C1 segment of cervical spinal cord (tissue), 14 donors: ENCODE measurements at regions not wholly inside any gene's neighbourhood (a gene's known extent, or its start where the extent isn't known, plus 50 kb on each side); places are given as distances from the start of the nearest gene placed in this dataset.
"Not testable (repeated sequence)": the region's sequence is repeated elsewhere in the genome, so short reads cannot be mapped to it uniquely, and the experiment has no call there.

ENCODE experiments used
- DNase-seq, 14 donors: peaks; one replicate each; lab custom pipeline; 2025; lab: John Stamatoyannopoulos, UW

DNA sequence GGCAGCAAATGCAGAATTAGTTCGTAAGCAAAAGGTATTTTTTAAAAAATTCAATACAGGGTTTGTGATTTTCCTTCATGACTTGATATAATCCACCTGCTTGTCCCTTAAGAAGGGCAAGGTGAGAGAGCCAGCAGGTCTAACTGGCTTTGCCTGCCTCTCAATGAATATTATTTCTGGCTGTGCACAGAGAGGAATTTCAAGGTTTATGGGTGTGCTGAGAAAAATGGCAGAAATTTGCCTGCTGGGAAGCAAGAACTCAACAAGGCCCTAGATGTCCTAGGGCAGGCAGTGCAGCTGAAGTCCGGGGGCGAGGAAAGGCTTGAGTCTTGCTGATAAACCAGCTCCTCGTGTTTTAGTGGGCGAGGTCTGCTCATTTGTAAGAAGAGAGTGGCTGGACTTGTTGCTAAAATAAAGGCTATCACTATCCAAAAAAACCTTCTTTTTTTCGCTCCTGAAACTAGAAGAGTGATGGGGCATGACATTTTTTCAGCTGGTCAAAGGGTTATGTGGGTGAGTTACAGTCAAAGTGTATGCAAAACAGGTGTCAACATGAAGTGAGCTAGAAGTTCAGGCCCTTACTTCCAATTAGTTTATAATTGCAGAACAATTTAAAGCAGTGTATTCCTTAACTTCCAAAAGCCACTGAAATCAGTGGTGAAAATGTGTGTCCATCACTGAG lies 385.8 kb upstream of the KLF6 start:
- no peak for DNase-seq

DNA sequence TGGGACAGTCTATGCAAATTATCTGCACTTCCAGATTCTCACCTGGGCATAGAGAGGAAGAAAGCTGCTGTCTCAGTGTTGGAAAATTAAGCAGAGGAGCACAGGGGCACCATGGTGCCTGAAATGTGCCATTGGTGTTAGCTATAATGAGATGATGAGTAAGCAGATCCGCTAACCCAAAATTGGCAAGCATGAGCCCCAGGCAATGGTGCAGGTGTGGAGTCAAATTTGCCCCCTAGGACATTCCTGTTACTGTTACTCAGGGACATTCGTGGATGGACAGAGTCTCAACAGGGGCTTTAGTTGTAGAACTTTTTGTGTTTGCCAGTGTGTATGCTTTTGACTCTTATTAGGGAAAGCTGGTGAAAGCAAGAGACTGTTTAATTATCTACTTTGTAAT lies 385.2 kb upstream of the KLF6 start:
- DNase-seq, result no peak

DNA sequence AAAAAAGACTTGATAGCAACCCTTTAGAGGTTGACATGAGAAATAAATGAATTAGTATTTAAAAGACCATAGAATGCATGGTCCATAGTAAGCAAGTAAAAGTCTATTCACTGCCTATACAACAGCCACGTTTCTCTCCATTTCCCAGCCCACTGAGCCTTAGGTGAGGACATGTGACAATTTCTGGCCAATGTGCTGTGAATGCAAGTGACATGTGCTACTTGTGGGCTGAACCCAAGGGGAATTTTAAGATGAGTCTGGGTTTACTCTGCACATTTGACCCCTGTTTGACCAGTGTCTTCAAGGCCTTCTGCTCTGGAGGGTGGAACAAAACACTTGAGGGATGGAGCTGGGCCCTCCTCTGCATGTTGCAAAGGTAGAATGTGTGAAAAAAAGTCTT lies 384.4 kb upstream of the KLF6 start:
- no peak for DNase-seq

DNA sequence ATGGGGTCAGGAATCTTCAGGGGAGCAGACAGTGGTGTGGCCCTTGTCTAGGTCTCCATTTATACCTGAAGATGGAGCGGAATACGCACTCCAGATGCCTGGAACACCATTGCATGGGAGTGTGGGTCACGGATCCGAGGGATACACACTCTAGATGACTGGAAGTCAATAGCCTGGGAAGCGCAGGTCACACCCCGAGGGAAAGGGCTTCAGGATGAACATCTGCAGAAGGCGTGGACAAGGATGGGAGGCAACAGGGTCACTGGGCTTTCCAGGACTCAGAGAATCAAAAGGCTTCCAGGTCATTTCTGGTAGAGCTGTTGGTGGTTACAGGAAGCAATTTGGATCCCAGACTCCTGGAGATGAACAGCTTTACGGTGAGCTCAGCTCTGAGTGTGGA lies 382.2 kb upstream of the KLF6 start:
- DNase-seq, result no peak

DNA sequence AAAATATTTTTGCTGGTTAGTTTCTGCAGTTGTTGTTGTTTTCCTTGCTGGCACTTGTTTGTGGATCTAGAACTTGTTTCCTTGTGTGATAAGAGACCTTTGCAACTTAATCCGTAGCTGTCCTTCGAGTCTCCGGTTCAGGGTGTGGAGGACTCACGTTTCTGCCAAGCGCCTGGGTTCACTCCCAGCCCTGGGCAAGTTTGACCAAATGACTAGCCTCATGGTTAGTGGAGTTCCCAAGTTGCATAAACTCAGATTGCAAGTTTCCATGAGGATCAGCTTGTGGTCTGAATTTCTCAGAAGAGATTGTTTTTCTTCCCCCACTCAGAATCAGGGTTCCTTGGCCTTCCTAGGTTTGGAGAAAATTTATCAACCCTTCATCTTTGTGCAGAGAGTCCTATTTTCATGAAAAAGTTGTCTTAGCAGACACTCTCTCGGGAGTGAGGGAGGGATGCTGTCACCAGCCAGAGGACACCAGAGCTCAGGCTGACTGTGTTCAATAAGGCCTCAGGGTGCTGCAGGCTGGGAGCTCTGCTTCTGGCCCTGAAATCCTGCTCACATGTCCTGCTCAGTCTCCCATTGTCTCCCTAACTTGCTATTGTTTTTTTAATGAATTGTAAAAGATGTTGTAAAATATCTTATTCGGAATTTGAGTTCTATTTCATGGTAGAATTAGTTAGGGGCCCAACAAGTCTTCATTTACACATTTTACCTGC lies 377.7 kb upstream of the KLF6 start:
- DNase-seq, result no peak

DNA sequence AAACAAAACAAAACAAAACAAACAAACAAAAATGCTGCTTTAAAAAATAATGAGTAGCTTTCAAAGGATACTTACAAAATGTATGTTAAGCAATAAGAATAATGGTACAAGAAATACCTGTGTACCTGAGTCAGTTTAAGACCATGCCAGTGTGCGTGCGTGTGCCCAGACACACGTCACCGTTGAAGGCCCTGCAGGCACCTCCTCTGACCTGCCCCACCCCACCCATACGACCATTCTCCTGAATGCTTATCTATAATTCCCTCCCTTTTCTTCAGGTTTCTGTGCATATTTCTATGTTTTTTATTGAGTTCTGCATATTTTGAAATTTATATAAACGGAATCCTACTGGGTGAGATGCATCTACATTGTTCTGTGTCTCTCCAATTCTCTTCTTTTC lies 374.2 kb upstream of the KLF6 start:
- no peak for DNase-seq

DNA sequence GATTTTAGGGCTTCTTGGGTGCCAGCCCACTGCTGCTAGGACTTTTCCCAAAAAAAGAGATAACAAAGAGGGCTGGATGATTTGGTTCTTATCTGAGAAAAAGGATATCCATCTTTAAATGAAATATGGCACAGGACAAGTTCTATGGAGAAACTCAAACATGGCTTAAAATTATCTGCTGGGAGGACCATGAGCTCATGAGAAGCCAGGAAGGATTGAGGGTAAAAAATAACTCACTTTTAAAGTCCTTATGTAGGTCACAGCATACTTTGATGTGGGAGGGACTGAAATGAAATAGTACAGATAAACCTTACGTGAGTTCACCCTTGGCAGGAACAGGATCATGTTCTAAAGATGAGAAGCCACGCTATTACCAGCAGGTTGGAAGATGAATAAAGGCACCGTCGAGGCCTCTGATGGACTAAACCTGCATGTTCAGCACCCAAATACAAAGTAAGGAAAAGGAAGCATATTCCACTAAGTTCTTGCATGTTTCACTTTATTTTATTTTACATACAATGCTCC lies 369.2 kb upstream of the KLF6 start:
- no peak for DNase-seq

DNA sequence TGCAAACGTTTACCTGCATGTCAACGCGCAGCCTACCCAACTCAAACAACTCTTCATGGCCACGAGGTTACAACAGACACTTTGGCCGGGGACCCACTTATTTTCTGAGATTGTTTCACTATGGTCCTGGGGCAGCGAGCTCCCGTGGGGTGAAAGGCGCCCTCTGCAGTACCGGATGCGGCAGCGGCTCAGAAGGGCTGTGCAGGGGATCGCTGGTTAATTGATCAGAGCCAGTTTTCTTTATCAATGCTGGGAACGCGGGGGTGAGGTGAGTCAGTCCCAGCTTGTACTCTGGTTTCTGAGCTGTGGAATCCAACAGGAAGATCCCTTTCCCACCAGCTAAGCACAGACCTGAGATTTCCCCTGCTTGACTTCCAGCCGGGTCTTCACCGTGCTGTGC lies 366.5 kb upstream of the KLF6 start:
- DNase-seq, result no peak

DNA sequence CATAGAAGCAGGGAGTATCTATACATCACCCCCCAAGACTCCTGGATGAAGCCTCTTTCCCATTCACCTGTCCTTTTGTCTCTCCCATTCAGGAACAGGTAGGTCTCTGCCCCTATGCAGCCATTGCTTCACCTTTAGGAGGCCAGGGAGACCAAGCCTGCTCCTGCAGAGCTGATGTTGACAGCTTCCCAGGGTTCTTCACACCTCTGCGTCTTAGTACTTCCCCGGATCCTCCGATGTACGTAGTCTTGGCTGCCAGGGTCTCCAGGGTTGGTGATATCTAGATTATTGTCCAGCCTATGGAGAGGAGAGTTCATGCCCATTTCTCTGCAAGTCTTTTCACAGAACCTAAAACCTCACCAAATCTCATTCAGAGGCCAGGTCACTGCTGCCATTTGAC lies 365.7 kb upstream of the KLF6 start:
- DNase-seq, result no peak

DNA sequence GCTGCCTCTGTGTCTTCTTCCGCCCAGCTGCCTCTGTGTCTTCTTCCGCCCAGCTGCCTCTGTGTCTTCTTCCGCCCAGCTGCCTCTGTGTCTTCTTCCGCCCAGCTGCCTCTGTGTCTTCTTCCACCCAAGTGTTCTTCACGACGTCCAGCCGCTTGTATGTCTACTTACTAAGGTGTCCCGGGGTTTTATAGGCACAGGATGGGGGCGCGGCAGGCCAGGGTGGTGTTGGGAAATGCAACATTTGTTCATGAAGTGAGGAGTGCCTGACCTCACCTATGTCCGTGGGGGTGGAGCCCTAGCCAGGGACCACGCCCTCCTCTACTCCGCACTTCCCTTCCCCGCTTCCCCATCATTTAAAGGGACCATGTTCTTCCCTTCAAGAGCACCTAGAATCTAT lies 364.5 kb upstream of the KLF6 start:
- not testable (repeated sequence) for DNase-seq

DNA sequence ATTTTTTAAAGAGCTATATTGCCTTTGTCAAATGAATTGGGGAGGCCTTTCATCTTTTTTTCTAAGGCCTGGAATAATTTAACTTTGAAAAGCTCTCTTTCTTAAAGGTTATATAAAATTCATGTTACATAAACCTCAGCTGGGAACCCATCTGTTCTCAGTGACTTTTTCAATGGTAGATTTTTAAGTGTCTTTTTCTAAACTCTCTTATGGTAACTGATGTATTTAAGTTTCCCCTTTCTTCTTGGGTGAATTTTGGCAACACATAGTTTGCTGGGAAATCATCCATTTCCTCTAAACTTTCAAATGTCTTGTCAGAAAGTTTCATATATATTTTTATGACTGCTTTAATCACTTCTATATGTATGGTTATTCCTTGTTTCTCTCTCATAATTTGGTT lies 362.2 kb upstream of the KLF6 start:
- DNase-seq, result no peak

DNA sequence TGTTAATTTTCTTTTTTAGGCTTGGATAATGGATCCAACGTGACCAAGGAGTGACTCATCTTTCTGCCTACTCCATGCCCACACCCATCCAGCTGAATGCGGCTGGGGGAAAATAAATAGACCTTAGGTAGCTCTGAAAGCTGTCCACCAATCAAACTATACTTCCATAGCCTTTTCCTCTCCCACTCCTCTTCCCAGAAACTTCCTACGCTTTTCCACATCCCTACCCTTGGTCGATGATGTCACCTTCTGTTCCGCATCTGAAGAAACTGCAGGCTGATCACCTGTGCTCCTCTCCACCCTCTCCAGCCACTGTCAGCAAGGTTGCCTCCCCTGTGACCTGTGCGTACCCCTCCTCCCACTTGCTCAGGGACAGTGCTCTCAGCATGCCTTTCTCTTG lies 359.8 kb upstream of the KLF6 start:
- DNase-seq, result no peak

DNA sequence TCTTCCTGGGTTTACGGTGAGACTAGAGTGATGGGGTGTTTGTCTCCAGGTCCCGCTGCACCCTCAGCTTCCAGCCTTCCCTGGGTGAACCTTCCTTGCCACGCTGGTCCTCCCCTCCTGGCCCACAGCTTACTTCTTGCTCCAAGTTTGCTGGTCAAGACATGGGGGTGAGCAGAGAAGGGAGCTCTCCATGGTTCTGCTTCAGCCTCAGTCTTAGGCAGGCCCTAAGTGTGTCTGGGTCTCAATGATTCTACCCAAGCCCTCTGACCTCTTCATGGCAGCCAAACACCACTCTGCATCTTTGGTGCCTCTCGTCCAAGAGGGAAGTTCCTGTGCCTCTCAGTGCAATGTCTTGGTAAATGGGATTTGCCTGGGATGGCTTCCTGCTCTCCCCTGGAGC lies 356.5 kb upstream of the KLF6 start:
- DNase-seq, result no peak

DNA sequence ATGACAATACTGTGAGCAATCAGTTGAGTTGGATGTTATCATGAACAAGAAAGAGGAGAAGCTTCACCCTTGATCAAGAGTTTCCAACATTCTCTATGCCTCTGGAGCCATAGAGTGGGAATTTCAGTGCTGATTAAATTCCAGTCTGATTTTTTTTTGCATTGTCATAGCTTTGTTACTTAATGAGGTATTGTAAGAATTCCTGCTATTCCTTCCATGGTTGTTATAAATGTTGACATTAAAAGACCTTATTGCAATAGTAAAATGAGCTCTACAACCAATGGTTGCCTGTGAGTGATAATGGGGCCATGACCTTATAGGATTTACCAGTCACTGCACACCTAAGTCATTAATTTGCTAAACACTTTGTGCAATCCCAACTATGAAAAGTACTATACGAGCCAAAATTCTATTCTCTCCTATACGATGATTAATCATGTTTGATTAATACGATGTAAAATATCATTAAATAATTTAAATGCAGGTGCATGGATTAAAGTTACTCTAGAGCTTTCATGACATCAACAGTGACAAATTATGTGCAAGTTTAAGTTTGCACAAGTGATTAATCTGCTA lies 353.2 kb upstream of the KLF6 start:
- no peak for DNase-seq

DNA sequence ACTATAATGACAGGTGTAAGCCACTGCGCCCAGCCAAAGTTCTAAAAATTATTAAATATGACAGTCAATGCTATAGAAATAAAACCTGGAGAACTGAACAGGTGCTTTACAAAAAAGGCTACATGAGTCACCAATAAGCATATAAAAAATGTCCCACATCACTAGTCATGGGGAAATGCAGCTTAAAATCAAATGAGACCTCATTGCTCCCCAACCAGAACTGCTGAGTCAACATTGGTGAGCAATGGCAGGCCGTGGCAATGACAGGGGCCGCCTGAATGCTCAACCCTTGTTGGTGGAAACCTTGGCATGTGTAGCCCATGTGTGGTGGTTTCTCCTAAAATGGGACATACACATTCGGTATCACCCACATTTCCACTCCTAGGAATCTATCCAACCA lies 352.3 kb upstream of the KLF6 start:
- no peak for DNase-seq

DNA sequence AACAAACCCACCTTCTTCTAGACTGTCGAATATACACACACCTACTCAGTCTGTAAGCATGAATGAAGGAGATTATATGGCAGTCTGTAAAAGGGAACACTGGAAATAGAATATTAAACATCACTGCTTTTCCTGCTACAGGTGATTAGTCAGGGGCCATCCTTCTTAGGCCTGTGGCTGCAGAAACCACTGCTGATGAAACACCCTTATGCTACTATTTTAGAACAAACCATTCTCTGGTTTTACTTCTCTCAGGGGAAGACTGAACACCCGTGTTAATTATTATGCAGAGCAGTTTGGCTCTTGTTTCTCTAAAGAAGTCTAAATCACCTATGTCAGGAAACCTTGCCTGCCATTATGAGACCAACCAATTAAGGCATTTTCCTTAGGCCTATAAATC lies 351.1 kb upstream of the KLF6 start:
- DNase-seq, result no peak

DNA sequence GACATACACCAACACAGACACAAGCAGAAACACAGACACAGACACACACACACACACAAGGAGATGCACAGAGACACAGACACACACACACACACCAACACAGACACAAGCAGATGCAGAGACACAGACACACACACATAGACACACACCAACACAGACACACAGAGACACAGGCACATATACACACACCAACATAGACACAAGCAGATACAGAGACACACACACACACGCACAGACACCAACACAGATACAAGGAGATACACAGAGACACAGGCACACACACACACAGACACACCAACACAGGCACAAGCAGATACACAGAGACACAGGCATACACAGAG lies 347.2 kb upstream of the KLF6 start:
- DNase-seq, result no peak

DNA sequence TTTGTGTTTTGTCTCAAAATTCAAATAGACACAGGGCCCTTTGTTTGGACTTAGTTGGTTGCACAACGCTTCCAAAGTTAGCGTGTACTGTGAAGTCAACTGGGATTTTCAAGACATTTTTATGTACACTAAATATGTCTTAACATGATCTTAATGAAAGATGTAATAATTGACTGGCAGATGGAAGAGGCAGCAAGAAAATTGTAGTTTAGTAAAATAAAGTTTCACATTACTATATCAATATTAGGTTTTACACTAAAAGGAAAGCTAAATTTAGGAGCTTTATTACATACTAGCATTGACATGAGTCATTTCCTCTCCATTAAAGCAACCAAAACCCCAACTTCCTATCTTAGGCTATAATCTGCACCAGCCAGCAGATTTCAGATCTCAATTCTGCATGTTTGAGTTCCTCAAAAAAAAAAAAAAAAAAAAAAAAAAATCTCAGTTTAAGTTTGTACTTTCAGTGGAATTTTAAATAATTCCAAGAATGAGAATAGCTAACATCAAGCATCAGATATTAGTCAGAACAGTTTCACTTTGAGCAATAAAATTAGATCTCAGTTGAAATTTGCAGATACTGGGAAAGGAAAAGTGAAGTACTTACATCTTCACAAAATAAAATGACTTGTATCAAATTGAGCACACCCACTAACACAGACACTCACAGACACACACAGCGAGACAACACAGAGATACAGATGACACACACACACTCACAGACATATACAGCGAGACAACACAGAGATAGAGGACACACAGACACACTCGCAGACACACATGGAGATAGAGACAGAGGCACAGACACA lies 346.6 kb upstream of the KLF6 start:
- no peak for DNase-seq

DNA sequence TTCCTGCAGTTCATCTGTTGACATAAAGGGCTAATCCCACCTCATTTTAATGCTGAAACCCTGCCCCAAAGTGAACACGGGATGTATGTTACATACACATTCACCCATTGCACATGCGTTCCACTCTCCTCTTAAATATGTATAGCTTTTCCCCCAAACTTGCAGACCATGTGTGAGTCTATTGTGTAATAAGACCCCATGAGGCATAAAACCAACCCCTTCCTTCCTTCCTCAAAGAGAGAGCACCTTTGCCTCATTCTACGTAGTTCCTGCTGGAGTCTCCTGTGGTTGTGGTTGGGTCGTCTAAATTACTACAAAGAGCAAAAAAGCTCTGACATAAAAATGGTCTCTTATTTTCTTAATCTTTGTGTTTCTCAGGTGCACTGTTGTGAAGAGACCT lies 345.7 kb upstream of the KLF6 start:
- DNase-seq, result no peak

DNA sequence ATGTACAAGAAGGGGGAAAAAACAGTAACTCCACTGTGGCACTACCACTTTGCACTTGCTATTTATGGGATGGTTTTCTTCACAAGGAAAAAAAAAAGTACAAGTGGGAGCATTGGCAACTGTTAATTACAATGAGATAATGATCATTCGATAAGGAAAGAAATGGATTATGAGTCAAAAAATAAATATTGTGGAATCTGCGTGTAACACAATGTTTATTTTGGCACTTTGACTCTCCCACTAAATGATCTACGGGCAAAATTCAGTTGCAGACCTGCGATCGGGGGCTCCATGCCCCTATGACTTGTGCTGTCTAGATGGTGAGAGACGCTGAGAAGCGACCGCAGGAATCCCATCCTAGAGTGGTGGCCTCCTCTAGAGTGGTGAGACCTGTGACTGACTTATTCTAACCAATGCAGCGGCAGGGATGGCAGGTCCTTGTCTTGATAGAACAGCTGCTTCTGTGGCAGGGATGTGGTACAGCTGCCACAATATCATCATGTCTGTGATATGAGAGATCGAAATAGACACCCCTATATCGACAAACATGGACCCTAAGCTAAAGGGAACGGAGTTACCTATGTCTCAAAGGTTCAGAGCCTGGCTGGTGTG lies 345.0 kb upstream of the KLF6 start:
- DNase-seq, result no peak

DNA sequence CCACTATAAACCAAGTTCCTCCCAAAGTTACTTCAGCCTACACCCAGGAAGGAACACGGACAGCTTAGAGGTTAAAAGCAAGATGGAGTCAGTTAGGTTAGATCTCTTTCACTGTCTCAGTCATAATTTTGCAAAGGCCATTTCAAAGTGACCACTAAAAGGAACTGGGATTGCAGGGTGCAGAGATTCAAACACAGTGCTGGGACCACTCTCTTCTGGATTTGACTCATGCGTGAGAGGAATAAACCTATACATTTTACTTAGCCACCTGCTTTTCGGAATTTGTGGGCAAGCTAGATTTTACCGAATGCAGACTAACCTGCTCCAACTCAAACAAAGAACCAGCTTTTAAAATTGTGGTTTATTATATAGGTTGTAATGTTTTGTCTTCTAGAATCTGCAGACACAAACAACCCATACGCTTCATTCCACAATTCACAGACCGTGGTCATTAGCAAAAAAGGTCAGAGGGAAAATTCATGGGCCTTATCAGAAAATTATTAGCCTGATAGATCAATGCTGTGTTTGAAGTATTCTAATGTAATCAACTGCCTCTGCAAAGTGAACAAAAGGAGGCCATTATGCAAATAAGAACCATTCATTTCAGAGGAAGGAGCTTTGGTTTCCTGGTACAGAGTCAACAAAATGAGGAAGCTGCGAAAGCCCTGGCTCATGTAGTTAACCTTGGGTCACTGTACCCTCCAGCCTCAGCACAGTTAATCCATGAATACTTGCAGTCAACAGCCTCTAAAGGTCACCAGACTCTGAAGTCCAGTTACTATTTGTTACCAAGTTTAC lies 342.7 kb upstream of the KLF6 start:
- no peak for DNase-seq
